B cell (primary cell): ENCODE measurements at regions not wholly inside any gene's neighbourhood (a gene's known extent, or its start where the extent isn't known, plus 50 kb on each side); places are given as distances from the start of the nearest gene placed in this dataset.
A peak's percentile ranks its signal among the peaks of the same experiment; 100 is the strongest.

Experiments used
- ATAC-seq: fragments of 200-7000 bp; cut with Tn5 transposase; one replicate; pipeline ENCODE4 v1.10.0; 2021; ENCODE audit warnings: low read depth, mild to moderate bottlenecking, moderate number of reproducible peaks, moderate library complexity
- CTCF ChIA-PET: fragments of 350-600 bp; sonication (Branson Sonifier 250); formaldehyde crosslinking; loops from one replicate; lab custom pipeline; 2021; ENCODE audit warnings: antibody characterized with exemption, inconsistent platforms; lab: Charles Lee
- POLR2A ChIA-PET: fragments of 350-600 bp; sonication (Branson Sonifier 250); formaldehyde crosslinking; loops from one replicate; lab custom pipeline; 2021; ENCODE audit warnings: antibody characterized with exemption; lab: Charles Lee
- DNase-seq: peaks from one replicate; pipeline ENCODE4 v3.0.0; 2013
- H2AFZ ChIP-seq: 2 replicates; pipeline ENCODE4 v1.6.1; 2012; ENCODE audit warnings: mild to moderate bottlenecking, low read depth, low read length; ENCODE audit not compliant: insufficient read depth, poor library complexity, severe bottlenecking
- H3K27ac ChIP-seq, 2 donors: 1 replicate in 1 of 2; 2 replicates in 1 of 2; pipeline ENCODE4 v1.5.1; 2012 to 2013; ENCODE audit warnings: low read length in 2 of 2, mild to moderate bottlenecking in 2 of 2, moderate library complexity in 1 of 2
- H3K27me3 ChIP-seq, 4 experiments: fragments of 200-600 bp in 1 of 4; sonication (generic) in 1 of 4; replicated peaks in 1 of 4; 1 replicate in 2 of 4; 2 replicates in 2 of 4; pipeline versions ENCODE4 v1.6.1 to v1.7.0; 2013 to 2016; ENCODE audit warnings: low read length in 3 of 4, mild to moderate bottlenecking in 2 of 4, mixed read lengths in 1 of 4, moderate library complexity in 1 of 4; ENCODE audit not compliant: insufficient read depth in 4 of 4, control insufficient read depth in 3 of 4; ENCODE audit errors: control extremely low read depth in 1 of 4
- H3K36me3 ChIP-seq, 2 experiments: replicated peaks in 1 of 2; 1 replicate in 1 of 2; 2 replicates in 1 of 2; pipeline versions ENCODE4 v1.6.1 to v1.7.1; 2013; ENCODE audit warnings: low read length in 1 of 2; ENCODE audit not compliant: insufficient read depth in 2 of 2, control insufficient read depth in 1 of 2; ENCODE audit errors: control extremely low read depth in 1 of 2, extremely low read depth in 1 of 2
- H3K4me1 ChIP-seq, 2 donors: fragments of 200-600 bp in 1 of 2; sonication (generic) in 1 of 2; 1 replicate in 1 of 2; 2 replicates in 1 of 2; pipeline versions ENCODE4 v1.5.1 to v1.6.1; 2013 to 2017; ENCODE audit warnings: low read length in 2 of 2; ENCODE audit not compliant: control insufficient read depth in 2 of 2, insufficient read depth in 2 of 2
- H3K4me2 ChIP-seq: replicated peaks from 2 replicates; pipeline ENCODE3; 2012; ENCODE audit warnings: mild to moderate bottlenecking, low read depth, low read length; ENCODE audit not compliant: poor library complexity, severe bottlenecking
- H3K4me3 ChIP-seq, 5 experiments: fragments of 200-600 bp in 1 of 5; sonication (generic) in 1 of 5; 1 replicate in 3 of 5; 2 replicates in 2 of 5; pipeline versions ENCODE4 v1.5.1 to v1.7.0; 2011 to 2016; ENCODE audit warnings: low read length in 4 of 5, mild to moderate bottlenecking in 4 of 5, low read depth in 2 of 5, control low read depth in 1 of 5, moderate library complexity in 1 of 5; ENCODE audit not compliant: insufficient read depth in 1 of 5; ENCODE audit errors: control extremely low read depth in 1 of 5, extremely low read depth in 1 of 5
- H3K79me2 ChIP-seq: fragments of 200-600 bp; sonication (generic); one replicate; pipeline ENCODE4 v1.6.0; 2016; ENCODE audit warnings: low read length; ENCODE audit not compliant: control insufficient read depth, insufficient read depth
- H3K9ac ChIP-seq: fragments of 200-600 bp; sonication (generic); 2 replicates; pipeline ENCODE4 v1.6.1; 2017; ENCODE audit warnings: mild to moderate bottlenecking, low read length, moderate library complexity
- H3K9me3 ChIP-seq, 3 donors: one replicate each; pipeline versions ENCODE4 v1.6.1 to v1.7.1; 2013; ENCODE audit warnings: low read length in 2 of 3; ENCODE audit not compliant: control insufficient read depth in 2 of 3, insufficient read depth in 1 of 3; ENCODE audit errors: control extremely low read depth in 1 of 3
- H4K20me1 ChIP-seq: 2 replicates; pipeline ENCODE4 v1.6.0; 2012; ENCODE audit warnings: mild to moderate bottlenecking, low read length; ENCODE audit not compliant: insufficient read depth, control insufficient read depth, poor library complexity, severe bottlenecking
- H3K27ac Mint-ChIP-seq: one replicate; pipeline ENCODE4 v1.8.0; 2021; ENCODE audit warnings: mixed read lengths
- H3K27me3 Mint-ChIP-seq: one replicate; pipeline ENCODE4 v1.8.0; 2021; ENCODE audit warnings: mixed read lengths
- H3K4me1 Mint-ChIP-seq: one replicate; pipeline ENCODE4 v1.8.0; 2021; ENCODE audit warnings: mixed read lengths
- H3K4me3 Mint-ChIP-seq: one replicate; pipeline ENCODE4 v1.8.0; 2021; ENCODE audit warnings: mixed read lengths
- H3K9me3 Mint-ChIP-seq: one replicate; pipeline ENCODE4 v1.8.0; 2022; ENCODE audit warnings: mixed read lengths; ENCODE audit not compliant: insufficient read depth
- CTCF ChIP-seq: fragments of 200-600 bp; IDR thresholded peaks from one replicate; pipeline ENCODE4 v1.8.0; 2022; ENCODE audit warnings: antibody characterized with exemption, mild to moderate bottlenecking
- EZH2 ChIP-seq: IDR thresholded peaks from 2 replicates; pipeline ENCODE4 v1.6.1; 2012; ENCODE audit warnings: borderline replicate concordance, low read depth, mild to moderate bottlenecking, moderate library complexity, low read length; ENCODE audit not compliant: insufficient read depth, poor library complexity, severe bottlenecking
- WGBS: methylation state at CpG from one replicate; pipeline ENCODE4 v1.1.5; 2013; ENCODE audit warnings: missing lambda C conversion rate; ENCODE audit not compliant: insufficient coverage; 5-methylcytosine and 5-hydroxymethylcytosine counted together
- intact Hi-C: fragments of 100-400 bp; cut with micrococcal nuclease; formaldehyde crosslinking; loops from one replicate; pipeline ENCODE4 v1.10.0; 2022

- no peak overlapping the region for H3K27ac ChIP-seq
- no peaks in the 10 kb centered on the region for H3K9me3 ChIP-seq
- no peak overlapping the region for H3K9ac ChIP-seq
- intact Hi-C loops, result no loop called here
- Mint-ChIP-seq H3K9me3 (no peaks in the 10 kb centered on the region), H3K27ac (no peak overlapping the region), H3K27me3 (no peaks in the 10 kb centered on the region), H3K4me3 (no peak overlapping the region), H3K4me1 (peaks cover 13% of the 10 kb centered on the region)
- no peaks in the 10 kb centered on the region for H3K79me2 ChIP-seq
- DNase-seq (no peak), ATAC-seq (no peak)
- H3K27me3 ChIP-seq, result no peaks in the 10 kb centered on the region
- POLR2A ChIA-PET, result no interaction called here
- no peaks in the 10 kb centered on the region for H3K36me3 ChIP-seq
- no peaks in the 10 kb centered on the region for H3K4me1 ChIP-seq
- H3K4me2 ChIP-seq, result no peak overlapping the region
- TF ChIP-seq EZH2 (no peak), CTCF (no peak)
- H2AFZ ChIP-seq, result no peak overlapping the region
- no peaks in the 10 kb centered on the region for H4K20me1 ChIP-seq
- no peak overlapping the region for H3K4me3 ChIP-seq
- CTCF ChIA-PET, result no interaction called here
These were observed 806.3 kb upstream of the CELF2 start for GRCh38 chr10:10211409-10211808.

GRCh38 chr10:10213237-10213636, 804.4 kb upstream of the CELF2 start:
- CTCF ChIA-PET, result no interaction called here
- peak overlapping the region; percentile 2 for H3K4me2 ChIP-seq
- DNase-seq (peak; percentile 13), ATAC-seq (peak; percentile 39)
- intact Hi-C loops, result no loop called here
- peak overlapping the region in 1 of 2 donors; percentile 47 for H3K27ac ChIP-seq
- no peaks in the 10 kb centered on the region for H4K20me1 ChIP-seq
- no peaks in the 10 kb centered on the region for H3K4me1 ChIP-seq
- H3K9me3 ChIP-seq, result no peaks in the 10 kb centered on the region
- Mint-ChIP-seq H3K27ac (peak overlapping the region; percentile 66), H3K9me3 (no peaks in the 10 kb centered on the region), H3K4me3 (peak overlapping the region; percentile 27), H3K27me3 (no peaks in the 10 kb centered on the region), H3K4me1 (peaks cover 11% of the 10 kb centered on the region)
- H3K27me3 ChIP-seq, result no peaks in the 10 kb centered on the region
- 43% methylated on average over 2 of the region's 5 CpGs for WGBS
- H3K79me2 ChIP-seq, result no peaks in the 10 kb centered on the region
- no peaks in the 10 kb centered on the region for H3K36me3 ChIP-seq
- H3K4me3 ChIP-seq, result no peak overlapping the region
- peak overlapping the region; percentile 13 for H2AFZ ChIP-seq
- no peak overlapping the region for H3K9ac ChIP-seq
- TF ChIP-seq EZH2 (no peak), CTCF (no peak)
- POLR2A ChIA-PET, result no interaction called here
